ENCODE measurements at regions not wholly inside any gene's neighbourhood (a gene's known extent, or its start where the extent isn't known, plus 50 kb on each side); places are given as distances from the start of the nearest gene placed in this dataset.

DNA sequence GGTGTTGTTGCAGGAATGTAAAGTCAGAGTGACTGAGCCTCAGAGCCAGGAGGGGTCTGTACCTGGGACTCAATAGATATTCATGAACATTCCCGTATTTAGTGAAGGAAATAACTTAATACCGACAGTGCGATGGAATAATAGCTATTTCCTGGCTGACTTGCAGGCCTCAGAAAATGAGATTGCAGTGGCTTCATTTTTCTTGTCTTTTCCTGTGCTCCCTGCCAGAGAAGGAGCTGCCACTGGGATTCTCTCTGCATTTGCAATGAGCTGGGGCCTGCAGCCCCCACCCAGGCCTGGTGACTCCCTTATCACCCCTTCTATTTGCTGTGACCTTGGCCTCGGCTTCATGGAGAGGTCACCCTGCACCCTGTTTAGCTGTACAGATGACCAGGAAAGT lies 173.4 kb downstream of the MIAT start:
- H3K4me3 ChIP-seq (ENCODE audit: low read length), result no peak overlapping the region
- DNase-seq, result no peak
- no peaks in the 10 kb centered on the region for H3K4me1 ChIP-seq (ENCODE audit: low read length)
- H3F3A ChIP-seq (ENCODE audit: insufficient read depth, low read length), result no peaks in the 10 kb centered on the region
- no peaks in the 10 kb centered on the region for H3K36me3 ChIP-seq (replicated peaks; ENCODE audit: insufficient read depth, low read length)
- H3K9me3 ChIP-seq (replicated peaks; ENCODE audit: insufficient read depth, low read length), result no peaks in the 10 kb centered on the region
- H4K20me1 ChIP-seq (ENCODE audit: insufficient read depth, low read length), result no peaks in the 10 kb centered on the region
- TF ChIP-seq EZH2phosphoT487 (IDR thresholded peaks at IDR 0.05; ENCODE audit: low read length) (no peak), CTCF (IDR thresholded peaks at IDR 0.05; ENCODE audit: low read length) (no peak), EZH2 (optimal IDR thresholded peaks at IDR 0.05; ENCODE audit: low read depth, low read length) (no peak)
- H3K27ac ChIP-seq (ENCODE audit: low read length), result no peak overlapping the region
- no peaks in the 10 kb centered on the region for H3K79me2 ChIP-seq (ENCODE audit: low read length)
- H3K9me2 ChIP-seq (replicated peaks; ENCODE audit: insufficient read depth, low read length), result no peaks in the 10 kb centered on the region
- no peak overlapping the region for H3K4me2 ChIP-seq (ENCODE audit: low read depth, low read length)
- no peak overlapping the region for H3K9ac ChIP-seq (ENCODE audit: low read length)
- no peaks in the 10 kb centered on the region for H3K27me3 ChIP-seq (replicated peaks; ENCODE audit: insufficient read depth, low read length)
- H2AFZ ChIP-seq (ENCODE audit: low read length), result no peak overlapping the region

- H3K9me3 ChIP-seq (replicated peaks; ENCODE audit: insufficient read depth, low read length), result no peaks in the 10 kb centered on the region
- H3K27me3 ChIP-seq (replicated peaks; ENCODE audit: insufficient read depth, low read length), result no peaks in the 10 kb centered on the region
- H3K9ac ChIP-seq (ENCODE audit: low read length), result no peak overlapping the region
- no peak for DNase-seq
- no peak overlapping the region for H2AFZ ChIP-seq (ENCODE audit: low read length)
- no peaks in the 10 kb centered on the region for H3K79me2 ChIP-seq (ENCODE audit: low read length)
- H3K4me2 ChIP-seq (ENCODE audit: low read depth, low read length), result no peak overlapping the region
- no peaks in the 10 kb centered on the region for H3K9me2 ChIP-seq (replicated peaks; ENCODE audit: insufficient read depth, low read length)
- H3K27ac ChIP-seq (ENCODE audit: low read length), result no peak overlapping the region
- TF ChIP-seq EZH2 (optimal IDR thresholded peaks at IDR 0.05; ENCODE audit: low read depth, low read length) (no peak), CTCF (IDR thresholded peaks at IDR 0.05; ENCODE audit: low read length) (no peak), EZH2phosphoT487 (IDR thresholded peaks at IDR 0.05; ENCODE audit: low read length) (no peak)
- H3K36me3 ChIP-seq (replicated peaks; ENCODE audit: insufficient read depth, low read length), result no peaks in the 10 kb centered on the region
- H3K4me1 ChIP-seq (ENCODE audit: low read length), result no peaks in the 10 kb centered on the region
- no peak overlapping the region for H3K4me3 ChIP-seq (ENCODE audit: low read length)
- H4K20me1 ChIP-seq (ENCODE audit: insufficient read depth, low read length), result no peaks in the 10 kb centered on the region
- H3F3A ChIP-seq (ENCODE audit: insufficient read depth, low read length), result no peaks in the 10 kb centered on the region
These were observed 177.6 kb downstream of the MIAT start for GRCh38 chr22:26835023-26835422.

DNA sequence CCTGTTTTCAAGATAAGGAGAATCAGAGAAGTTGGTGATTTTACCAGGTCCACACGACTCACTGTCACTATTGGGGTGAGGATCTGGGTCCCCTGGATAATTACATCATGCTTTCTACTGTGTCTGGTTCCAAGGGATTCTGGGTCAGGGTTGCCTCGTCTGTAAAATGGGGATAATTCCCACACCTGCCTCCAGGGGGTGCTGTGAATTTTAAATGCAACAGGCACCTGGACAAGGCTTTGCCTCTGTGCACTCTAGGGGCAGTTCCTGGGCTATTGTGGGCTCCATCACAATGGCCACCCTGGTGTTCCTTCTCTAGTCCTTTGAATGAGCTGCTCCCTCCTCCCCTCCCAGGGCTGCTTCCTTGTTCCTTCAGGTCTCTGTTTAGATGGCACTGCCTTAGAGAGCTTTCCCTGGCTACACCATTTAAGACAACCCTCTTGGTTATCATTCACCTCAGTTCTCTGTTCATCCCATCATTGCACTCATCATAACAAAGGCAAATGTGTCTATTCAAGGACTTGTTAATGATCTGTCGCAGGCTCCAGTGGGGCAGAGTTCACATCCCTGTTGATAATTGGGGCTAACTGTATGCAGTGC lies 178.6 kb downstream of the MIAT start:
- Histone ChIP-seq H3K4me2 (ENCODE audit: low read depth, low read length) (no peak overlapping the region), H3K27ac (ENCODE audit: low read length) (no peak overlapping the region), H3K27me3 (replicated peaks; ENCODE audit: insufficient read depth, low read length) (no peaks in the 10 kb centered on the region), H3K36me3 (replicated peaks; ENCODE audit: insufficient read depth, low read length) (no peaks in the 10 kb centered on the region), H2AFZ (ENCODE audit: low read length) (no peak overlapping the region), H4K20me1 (ENCODE audit: insufficient read depth, low read length) (no peaks in the 10 kb centered on the region), H3K9ac (ENCODE audit: low read length) (no peak overlapping the region), H3K9me2 (replicated peaks; ENCODE audit: insufficient read depth, low read length) (no peaks in the 10 kb centered on the region), H3K9me3 (replicated peaks; ENCODE audit: insufficient read depth, low read length) (no peaks in the 10 kb centered on the region), H3K79me2 (ENCODE audit: low read length) (no peaks in the 10 kb centered on the region), H3K4me1 (ENCODE audit: low read length) (no peaks in the 10 kb centered on the region), H3K4me3 (ENCODE audit: low read length) (no peak overlapping the region), H3F3A (ENCODE audit: insufficient read depth, low read length) (no peaks in the 10 kb centered on the region)
- peak; percentile 44 for DNase-seq
- TF ChIP-seq CTCF (IDR thresholded peaks at IDR 0.05; ENCODE audit: low read length) (peak; percentile 71), EZH2 (optimal IDR thresholded peaks at IDR 0.05; ENCODE audit: low read depth, low read length) (no peak)

Measured in MM.1S (cell line).